Nephron progenitor cell (in vitro differentiated cells): ENCODE measurements at regions not wholly inside any gene's neighbourhood (a gene's known extent, or its start where the extent isn't known, plus 50 kb on each side); places are given as distances from the start of the nearest gene placed in this dataset.

ENCODE experiments used
- DNase-seq: peaks from one replicate; pipeline ENCODE4 v3.0.0; 2021
- H3K27ac Mint-ChIP-seq: 2 replicates; pipeline ENCODE4 v1.8.0; 2021; ENCODE audit warnings: mild to moderate bottlenecking, moderate library complexity, mixed read lengths
- H3K27me3 Mint-ChIP-seq: 2 replicates; pipeline ENCODE4 v1.8.0; 2021; ENCODE audit warnings: mild to moderate bottlenecking, low read depth, mixed read lengths; ENCODE audit not compliant: poor library complexity
- H3K36me3 Mint-ChIP-seq: 2 replicates; pipeline ENCODE4 v1.8.0; 2021; ENCODE audit warnings: low read depth, mixed read lengths
- H3K4me1 Mint-ChIP-seq: 2 replicates; pipeline ENCODE4 v1.8.0; 2021; ENCODE audit warnings: mixed read lengths
- H3K4me3 Mint-ChIP-seq: 2 replicates; pipeline ENCODE4 v1.8.0; 2021; ENCODE audit warnings: mild to moderate bottlenecking, moderate library complexity, mixed read lengths
- H3K9me3 Mint-ChIP-seq: 2 replicates; pipeline ENCODE4 v1.8.0; 2021; ENCODE audit warnings: mild to moderate bottlenecking, moderate library complexity, mixed read lengths
- CTCF ChIP-seq: fragments of 200-600 bp; sonication (generic); IDR thresholded peaks from 2 replicates; pipeline ENCODE4 v1.5.0; 2021; ENCODE audit warnings: antibody characterized with exemption

DNA sequence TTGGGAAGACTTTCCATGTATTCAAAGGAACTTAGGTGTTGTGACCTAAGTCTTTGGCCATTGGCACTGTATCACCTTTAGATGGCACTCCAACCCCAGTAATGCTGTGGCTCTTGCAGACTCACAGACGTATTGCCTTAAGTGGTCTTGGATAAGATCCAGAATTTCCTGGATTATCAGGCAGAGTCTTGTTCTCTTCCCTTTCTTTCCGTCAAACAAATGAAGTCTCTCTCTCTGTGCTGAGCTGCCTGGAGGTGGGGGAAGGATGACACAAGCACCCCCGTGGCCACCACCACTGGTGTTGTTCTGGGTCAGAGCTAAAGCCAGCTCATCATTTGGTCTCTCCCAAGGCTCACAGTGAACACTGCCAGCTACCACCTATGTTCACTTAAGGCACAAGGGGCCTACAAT is 789.9 kb upstream of the KIF2B start:
- no peak overlapping the region for H3K4me3 Mint-ChIP-seq
- H3K4me1 Mint-ChIP-seq = no peaks in the 10 kb centered on the region
- no peak overlapping the region for H3K27ac Mint-ChIP-seq
- H3K36me3 Mint-ChIP-seq = no peaks in the 10 kb centered on the region
- no peaks in the 10 kb centered on the region for H3K27me3 Mint-ChIP-seq
- peak; percentile 48 for DNase-seq
- peaks cover 16% of the 10 kb centered on the region for H3K9me3 Mint-ChIP-seq
- TF ChIP-seq CTCF = peak; percentile 71

DNA sequence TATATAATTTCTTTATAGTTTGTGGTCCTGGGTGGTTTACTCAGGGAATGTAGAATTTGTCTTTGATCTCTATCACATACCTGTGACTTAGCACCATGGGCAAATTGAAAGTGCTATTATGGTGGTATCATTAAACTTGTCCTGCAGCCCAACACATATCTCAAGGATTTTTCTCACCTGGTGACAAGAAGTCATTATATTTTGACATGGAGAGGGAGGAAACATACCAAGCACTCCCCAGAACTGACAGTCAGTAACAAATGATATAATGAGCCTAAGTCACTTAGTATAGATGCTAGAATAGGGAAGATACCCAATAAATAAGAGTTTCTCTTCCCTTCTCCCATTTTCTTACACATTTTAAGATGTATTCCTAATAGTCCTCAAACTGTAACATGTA is 805.5 kb upstream of the KIF2B start:
- peaks cover 3% of the 10 kb centered on the region for H3K27me3 Mint-ChIP-seq
- no peak for DNase-seq
- no peaks in the 10 kb centered on the region for H3K36me3 Mint-ChIP-seq
- no peak overlapping the region for H3K27ac Mint-ChIP-seq
- no peak for TF ChIP-seq CTCF
- no peak overlapping the region for H3K4me3 Mint-ChIP-seq
- peaks cover 21% of the 10 kb centered on the region for H3K9me3 Mint-ChIP-seq
- H3K4me1 Mint-ChIP-seq = no peaks in the 10 kb centered on the region

- H3K27ac Mint-ChIP-seq = no peak overlapping the region
- DNase-seq = no peak
- no peak overlapping the region for H3K4me3 Mint-ChIP-seq
- H3K36me3 Mint-ChIP-seq = no peaks in the 10 kb centered on the region
- no peaks in the 10 kb centered on the region for H3K4me1 Mint-ChIP-seq
- TF ChIP-seq CTCF = no peak
- H3K9me3 Mint-ChIP-seq = peaks cover 21% of the 10 kb centered on the region
- peaks cover 3% of the 10 kb centered on the region for H3K27me3 Mint-ChIP-seq
These were observed 806.6 kb upstream of the KIF2B start for GRCh38 chr17:53016085-53016484.

GRCh38 chr17:53012364-53012763 is 810.4 kb upstream of the KIF2B start:
- Mint-ChIP-seq H3K9me3 (no peaks in the 10 kb centered on the region), H3K4me1 (no peaks in the 10 kb centered on the region), H3K27me3 (no peaks in the 10 kb centered on the region), H3K36me3 (no peaks in the 10 kb centered on the region), H3K4me3 (no peak overlapping the region), H3K27ac (no peak overlapping the region)
- no peak for TF ChIP-seq CTCF
- DNase-seq = no peak

DNA sequence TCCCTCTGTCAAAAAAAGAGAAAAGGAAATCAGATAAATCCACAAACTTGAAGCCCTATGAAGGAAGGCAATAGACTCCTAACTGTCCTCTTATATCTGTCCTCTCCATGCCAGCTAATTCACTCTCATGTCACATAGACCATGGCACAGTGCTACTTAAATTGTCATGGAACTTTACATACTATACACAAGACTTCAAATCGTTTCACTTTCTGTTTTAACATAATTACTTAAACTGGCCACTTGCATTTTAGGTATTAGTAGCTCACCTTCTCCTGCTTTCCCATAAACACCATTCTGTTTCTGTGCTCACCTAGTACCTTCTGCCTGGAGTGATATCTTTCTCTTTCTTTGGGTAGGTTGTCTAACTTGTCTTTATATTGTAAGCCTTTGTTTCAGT is 816.7 kb upstream of the KIF2B start:
- no peak for DNase-seq
- Mint-ChIP-seq H3K4me1 (no peaks in the 10 kb centered on the region), H3K9me3 (no peaks in the 10 kb centered on the region), H3K27ac (no peak overlapping the region), H3K36me3 (no peaks in the 10 kb centered on the region), H3K4me3 (no peak overlapping the region), H3K27me3 (no peaks in the 10 kb centered on the region)
- no peak for TF ChIP-seq CTCF

DNA sequence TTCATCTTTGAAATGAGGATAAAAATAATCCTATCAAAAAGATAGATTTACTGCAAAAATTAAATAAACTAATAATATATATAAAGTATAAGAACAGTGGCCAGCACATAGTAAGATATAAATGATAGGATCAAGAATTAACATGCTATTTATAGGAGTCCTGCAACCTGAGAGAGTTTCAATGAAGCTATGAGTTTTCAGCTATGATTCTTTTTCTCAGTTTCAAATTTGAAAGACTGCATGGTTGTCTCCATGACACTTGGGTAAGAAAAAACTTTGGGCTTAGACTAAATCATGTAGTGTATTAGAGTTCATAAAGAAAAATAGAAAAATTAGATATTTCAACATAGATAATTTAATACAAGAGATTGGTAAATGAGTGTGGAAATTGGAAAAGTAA is 817.8 kb upstream of the KIF2B start:
- TF ChIP-seq CTCF = no peak
- no peak for DNase-seq
- H3K27ac Mint-ChIP-seq = no peak overlapping the region
- H3K36me3 Mint-ChIP-seq = no peaks in the 10 kb centered on the region
- H3K4me3 Mint-ChIP-seq = no peak overlapping the region
- no peaks in the 10 kb centered on the region for H3K4me1 Mint-ChIP-seq
- H3K9me3 Mint-ChIP-seq = no peaks in the 10 kb centered on the region
- H3K27me3 Mint-ChIP-seq = no peaks in the 10 kb centered on the region
